Spinal cord (tissue), 9 donors: ENCODE measurements at regions not wholly inside any gene's neighbourhood (a gene's known extent, or its start where the extent isn't known, plus 50 kb on each side); places are given as distances from the start of the nearest gene placed in this dataset.

Source experiments
- DNase-seq, 6 donors: peaks; one replicate each; pipeline versions ENCODE4 v3.0.0 to v3.0.0-alpha.2; 2013 to 2015; ENCODE audit warnings: low spot score in 6 of 6, low read depth in 4 of 6
- H3K27ac ChIP-seq: one replicate; pipeline ENCODE4 v1.5.1; 2013; ENCODE audit warnings: low read depth, low read length, control low read depth
- H3K27me3 ChIP-seq: one replicate; pipeline ENCODE4 v1.6.1; 2013; ENCODE audit warnings: low read length; ENCODE audit not compliant: control insufficient read depth, insufficient read depth
- H3K36me3 ChIP-seq: one replicate; pipeline ENCODE4 v1.6.1; 2013; ENCODE audit warnings: low read length; ENCODE audit not compliant: control insufficient read depth, insufficient read depth
- H3K4me1 ChIP-seq: one replicate; pipeline ENCODE4 v1.6.1; 2013; ENCODE audit warnings: low read length; ENCODE audit not compliant: control insufficient read depth, insufficient read depth
- H3K4me3 ChIP-seq: one replicate; pipeline ENCODE4 v1.5.1; 2013; ENCODE audit warnings: low read depth, low read length, control low read depth
- H3K9me3 ChIP-seq: one replicate; pipeline ENCODE4 v1.6.1; 2013; ENCODE audit warnings: low read length; ENCODE audit not compliant: control insufficient read depth, insufficient read depth
- WGBS: methylation state at CpG from one replicate; pipeline ENCODE4 v1.1.5; 2013; ENCODE audit warnings: missing lambda C conversion rate; ENCODE audit not compliant: insufficient coverage; 5-methylcytosine and 5-hydroxymethylcytosine counted together
- donor health status: healthy.

- H3K27ac ChIP-seq: no peak overlapping the region
- H3K4me1 ChIP-seq: peaks cover 3% of the 10 kb centered on the region
- no peaks in the 10 kb centered on the region for H3K27me3 ChIP-seq
- no peak for DNase-seq
- no peaks in the 10 kb centered on the region for H3K36me3 ChIP-seq
- no peak overlapping the region for H3K4me3 ChIP-seq
- no peaks in the 10 kb centered on the region for H3K9me3 ChIP-seq
Observed at GRCh38 chr9:15113288-15113687, 193.7 kb downstream of the TTC39B start.

GRCh38 chr9:15111071-15111470 is 195.9 kb downstream of the TTC39B start:
- Histone ChIP-seq H3K9me3 (peaks cover 4% of the 10 kb centered on the region), H3K27ac (no peak overlapping the region)
- DNase-seq: no peak

GRCh38 chr9:15104826-15105420 is 194.7 kb upstream of the FREM1 start:
- H3K4me3 ChIP-seq: no peak overlapping the region
- H3K27ac ChIP-seq: no peak overlapping the region
- 0% methylated on average over 1 of the region's 4 CpGs for WGBS
- peaks cover 4% of the 10 kb centered on the region for H3K9me3 ChIP-seq
- DNase-seq: peak in 2 of 6 donors; percentile 36 to 43
- H3K4me1 ChIP-seq: no peaks in the 10 kb centered on the region
- H3K36me3 ChIP-seq: no peaks in the 10 kb centered on the region
- H3K27me3 ChIP-seq: no peaks in the 10 kb centered on the region

More at GRCh38 chr9:15111071-15111470, 195.9 kb downstream of the TTC39B start:
- H3K4me1 ChIP-seq: peaks cover 3% of the 10 kb centered on the region
- no peaks in the 10 kb centered on the region for H3K27me3 ChIP-seq
- H3K36me3 ChIP-seq: no peaks in the 10 kb centered on the region
- H3K4me3 ChIP-seq: no peak overlapping the region

- Histone ChIP-seq H3K27ac (no peak overlapping the region), H3K27me3 (no peaks in the 10 kb centered on the region), H3K4me3 (no peak overlapping the region), H3K9me3 (peaks cover 4% of the 10 kb centered on the region), H3K4me1 (no peaks in the 10 kb centered on the region), H3K36me3 (no peaks in the 10 kb centered on the region)
- peak in 1 of 6 donors; percentile 35 for DNase-seq
- no CpG with 5 or more reads among the region's 3 CpGs for WGBS
Observed at GRCh38 chr9:15103290-15103689, 193.1 kb upstream of the FREM1 start.

- peak in 2 of 6 donors; percentile 43 to 64 for DNase-seq
- no peaks in the 10 kb centered on the region for H3K9me3 ChIP-seq
- H3K4me3 ChIP-seq: no peak overlapping the region
- 79% methylated on average over 7 of the region's 7 CpGs for WGBS
- H3K36me3 ChIP-seq: no peaks in the 10 kb centered on the region
- no peak overlapping the region for H3K27ac ChIP-seq
- H3K27me3 ChIP-seq: no peaks in the 10 kb centered on the region
- no peaks in the 10 kb centered on the region for H3K4me1 ChIP-seq
Observed at GRCh38 chr9:15101095-15101494, 190.9 kb upstream of the FREM1 start.

- Histone ChIP-seq H3K4me1 (no peaks in the 10 kb centered on the region), H3K27me3 (no peaks in the 10 kb centered on the region), H3K4me3 (no peak overlapping the region), H3K9me3 (no peaks in the 10 kb centered on the region), H3K27ac (no peak overlapping the region), H3K36me3 (no peaks in the 10 kb centered on the region)
- WGBS: 0% methylated on average over 1 of the region's 2 CpGs
- DNase-seq: no peak
Observed at GRCh38 chr9:15100571-15100970, 190.3 kb upstream of the FREM1 start.

- peak in 1 of 6 donors; percentile 9 for DNase-seq
- H3K4me3 ChIP-seq: no peak overlapping the region
Observed at GRCh38 chr9:15096972-15097371, 186.7 kb upstream of the FREM1 start.

GRCh38 chr9:15086778-15087324 is 176.6 kb upstream of the FREM1 start:
- Histone ChIP-seq H3K4me1 (no peaks in the 10 kb centered on the region), H3K9me3 (no peaks in the 10 kb centered on the region), H3K36me3 (no peaks in the 10 kb centered on the region), H3K27me3 (no peaks in the 10 kb centered on the region), H3K27ac (no peak overlapping the region), H3K4me3 (no peak overlapping the region)
- 84% methylated on average over 2 of the region's 3 CpGs for WGBS
- peak in 2 of 6 donors; percentile 17 to 42 for DNase-seq

More at GRCh38 chr9:15096972-15097371, 186.7 kb upstream of the FREM1 start:
- H3K4me1 ChIP-seq: no peaks in the 10 kb centered on the region
- no peaks in the 10 kb centered on the region for H3K27me3 ChIP-seq
- WGBS: no CpG with 5 or more reads among the region's 2 CpGs
- H3K9me3 ChIP-seq: no peaks in the 10 kb centered on the region
- no peaks in the 10 kb centered on the region for H3K36me3 ChIP-seq
- no peak overlapping the region for H3K27ac ChIP-seq

- no peak overlapping the region for H3K4me3 ChIP-seq
- no peaks in the 10 kb centered on the region for H3K27me3 ChIP-seq
- 76% methylated on average over 4 of the region's 6 CpGs for WGBS
- no peaks in the 10 kb centered on the region for H3K4me1 ChIP-seq
- no peaks in the 10 kb centered on the region for H3K9me3 ChIP-seq
- DNase-seq: no peak
- H3K36me3 ChIP-seq: no peaks in the 10 kb centered on the region
- no peak overlapping the region for H3K27ac ChIP-seq
Observed at GRCh38 chr9:15086156-15086763, 176.0 kb upstream of the FREM1 start.
